Ovary (tissue), 3 donors: ENCODE measurements at regions not wholly inside any gene's neighbourhood (a gene's known extent, or its start where the extent isn't known, plus 50 kb on each side); places are given as distances from the start of the nearest gene placed in this dataset.

ENCODE experiments used
- CTCF ChIP-seq, 3 donors: fragments of 450-650 bp in 2 of 3; fragments of 200-600 bp in 1 of 3; IDR thresholded peaks; one replicate each; pipeline versions ENCODE4 v1.5.1 to v1.8.0; 2016 to 2022; ENCODE audit warnings: antibody characterized with exemption in 3 of 3, mild to moderate bottlenecking in 1 of 3
- EP300 ChIP-seq: sonication (generic); formaldehyde crosslinking; IDR thresholded peaks from one replicate; pipeline ENCODE4 v1.6.1; 2017; ENCODE audit warnings: antibody characterized with exemption
- donor health status: DM: no; HTN: no; CAD: no.

DNA sequence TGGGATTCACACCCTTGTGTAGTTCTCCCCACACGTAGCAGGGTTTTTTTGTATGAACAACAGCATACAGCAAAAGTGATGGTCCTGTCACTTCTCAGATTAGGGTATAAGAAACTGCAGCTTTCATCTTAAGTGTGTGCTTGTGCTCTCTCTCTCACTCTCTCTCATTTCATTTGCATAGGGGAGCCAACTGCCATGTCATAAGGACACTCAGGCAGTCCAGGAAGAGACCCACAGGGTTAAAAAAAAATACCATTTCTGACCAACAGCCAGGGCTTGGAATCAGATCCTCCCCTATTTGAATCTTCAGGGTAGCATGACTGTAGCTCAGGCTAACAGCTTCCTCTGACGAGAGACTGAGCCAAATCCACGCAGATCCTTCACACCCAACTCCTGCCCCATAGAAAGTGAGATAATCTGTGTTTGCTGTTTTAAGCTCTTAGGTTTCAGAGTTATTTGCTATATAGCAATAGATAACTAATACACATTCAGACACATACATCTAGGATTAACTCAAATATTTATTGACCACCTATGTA is 331.2 kb downstream of the PAPSS1 start:
- TF ChIP-seq EP300, result no peak
- no peak for TF ChIP-seq CTCF (IDR thresholded peaks at IDR 0.05)
